ENCODE measurements at regions not wholly inside any gene's neighbourhood (a gene's known extent, or its start where the extent isn't known, plus 50 kb on each side); places are given as distances from the start of the nearest gene placed in this dataset.

GRCh38 chrX:11952176-11952720, 186.0 kb upstream of the FRMPD4 start:
- no peak for DNase-seq

DNA sequence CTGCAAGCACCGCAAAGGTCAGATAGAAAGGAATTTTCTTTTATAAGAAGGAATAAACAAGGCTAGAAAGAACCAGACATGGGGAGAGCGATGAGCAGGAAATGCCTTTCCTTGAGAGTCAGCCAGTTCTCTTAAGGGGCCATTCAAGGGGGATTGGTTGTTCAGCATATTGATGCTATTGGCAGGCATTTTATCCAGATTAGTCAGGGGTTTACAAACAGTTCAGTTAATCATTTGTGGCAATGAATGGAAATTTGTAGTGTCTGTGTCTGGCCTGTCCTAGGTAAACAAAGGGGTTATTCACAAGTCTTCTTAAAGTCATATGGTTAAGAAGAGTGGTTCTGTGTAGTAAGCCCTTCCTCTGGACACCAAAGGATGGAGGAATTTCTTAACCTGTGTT, 184.7 kb upstream of the FRMPD4 start:
- no peak for DNase-seq

DNA sequence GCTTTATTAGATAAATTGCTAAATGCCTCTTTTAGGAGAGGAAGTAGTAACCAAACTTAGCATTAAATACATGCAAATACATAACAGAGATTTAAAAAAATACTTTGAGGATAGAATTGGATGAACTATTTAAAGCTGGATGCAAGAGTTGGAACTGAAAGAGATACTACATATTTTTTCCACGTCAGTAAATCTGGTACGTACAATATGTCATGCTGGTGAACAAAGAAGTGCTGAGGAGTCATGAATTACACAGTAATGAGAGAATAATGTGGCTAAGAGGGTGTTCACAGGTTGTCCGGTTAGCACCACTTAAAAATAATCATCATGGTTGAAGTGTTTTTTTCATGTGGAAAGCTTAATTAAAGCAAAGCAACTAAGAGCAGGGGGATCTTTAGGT, 184.1 kb upstream of the FRMPD4 start:
- DNase-seq, result no peak

DNA sequence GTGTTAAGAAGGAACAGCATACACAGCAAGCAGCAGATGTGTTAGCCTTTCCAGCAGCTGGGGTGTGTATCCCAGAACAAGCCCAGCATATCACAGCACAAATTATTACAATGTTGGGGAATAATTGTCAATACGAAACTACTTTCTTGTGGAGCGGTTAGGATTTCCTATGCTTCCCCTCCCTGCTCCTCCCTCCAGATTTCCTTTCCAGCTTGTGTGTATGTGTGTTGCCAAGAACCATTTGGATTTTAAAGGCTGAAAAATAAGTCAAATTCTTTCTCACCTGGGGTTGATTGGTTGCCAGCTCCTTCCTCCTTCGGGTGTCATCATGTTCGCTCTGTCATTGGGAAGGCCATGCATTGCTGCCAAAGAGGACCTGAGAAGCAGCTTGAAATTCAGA, 178.2 kb upstream of the FRMPD4 start:
- no peak for DNase-seq

DNA sequence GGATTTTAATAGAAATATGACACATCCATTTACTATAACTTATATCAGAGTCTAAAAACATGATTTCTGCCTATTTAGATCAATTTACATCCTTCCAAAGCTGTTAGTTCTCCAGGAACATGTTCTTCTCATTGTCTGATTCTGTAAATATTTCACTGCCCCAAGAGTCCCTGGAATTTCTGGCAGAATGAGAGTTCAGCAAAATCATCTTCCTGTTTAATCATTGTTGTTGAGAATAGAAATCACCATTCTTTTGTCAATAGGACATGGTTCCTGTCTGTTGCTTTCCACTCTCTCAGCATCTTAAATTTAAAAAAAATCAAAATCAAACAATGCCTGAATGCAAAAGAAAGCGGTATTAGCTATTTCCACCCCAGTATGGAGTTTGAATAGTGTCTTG, 172.8 kb upstream of the FRMPD4 start:
- no peak for DNase-seq

GRCh38 chrX:11967986-11968869, 170.0 kb upstream of the FRMPD4 start:
- DNase-seq, result no peak

DNA sequence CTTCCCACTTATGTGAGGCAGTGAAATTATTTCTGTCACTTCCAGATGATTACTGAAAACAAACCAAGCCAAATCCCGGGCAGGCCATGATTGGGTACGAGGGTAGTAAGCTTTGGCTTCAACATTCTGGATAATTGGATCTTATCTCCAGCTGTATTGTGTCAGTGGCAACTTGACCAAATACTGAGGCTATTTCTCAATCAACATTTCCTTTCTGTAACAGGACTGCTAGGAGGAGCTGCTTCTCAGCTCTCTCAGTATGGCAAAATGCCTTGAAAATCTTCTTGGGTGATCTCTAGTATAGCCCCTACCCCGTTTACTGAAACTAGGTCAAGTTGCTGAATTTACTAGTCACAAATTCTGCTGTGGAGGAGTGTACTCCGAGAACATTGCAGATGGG, 169.3 kb upstream of the FRMPD4 start:
- no peak for DNase-seq

GRCh38 chrX:11970578-11971359, 167.5 kb upstream of the FRMPD4 start:
- DNase-seq, result no peak

DNA sequence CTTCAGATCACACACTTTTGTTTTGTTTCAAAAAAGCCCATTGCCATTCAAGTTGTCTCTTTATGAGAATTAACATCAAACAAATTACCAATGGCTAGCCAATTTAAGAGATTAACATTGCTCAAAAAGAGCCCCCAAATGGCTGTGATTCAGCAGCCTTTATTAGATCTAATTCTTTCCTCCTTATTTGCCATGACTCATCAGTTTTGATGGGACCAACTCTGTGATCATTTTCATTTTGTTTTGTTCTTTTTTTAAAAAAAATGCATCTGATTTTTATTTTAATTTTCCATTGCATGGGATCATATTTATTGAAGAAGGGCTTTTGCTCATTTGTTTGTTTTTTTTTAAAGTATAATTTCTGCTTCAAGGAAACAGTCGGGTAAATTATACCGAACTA, 161.6 kb upstream of the FRMPD4 start:
- DNase-seq, result no peak

GRCh38 chrX:11992271-11992670, 146.0 kb upstream of the FRMPD4 start:
- no peak for DNase-seq

GRCh38 chrX:11995146-11995545, 143.1 kb upstream of the FRMPD4 start:
- no peak for DNase-seq

DNA sequence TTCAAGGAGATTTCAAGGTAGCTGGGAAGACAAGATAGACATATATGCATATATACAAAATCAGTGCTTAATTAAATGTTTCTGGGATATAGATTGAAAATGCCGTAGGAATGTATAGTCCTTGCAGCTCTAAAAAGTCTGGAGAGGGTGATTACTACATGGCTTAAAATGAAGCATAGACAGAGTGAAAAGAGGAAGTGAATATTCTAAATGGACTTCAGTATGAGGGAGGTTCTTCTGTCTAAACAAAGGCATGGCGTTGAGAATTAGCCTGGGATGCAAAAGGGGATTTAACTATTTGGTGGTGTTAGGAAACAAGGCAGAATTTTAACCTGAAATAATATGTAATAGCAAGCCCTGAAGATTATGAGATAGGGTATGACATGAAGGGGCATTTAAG, 141.5 kb upstream of the FRMPD4 start:
- DNase-seq, result no peak

GRCh38 chrX:11998944-11999343, 139.3 kb upstream of the FRMPD4 start:
- no peak for DNase-seq

- DNase-seq, result no peak
These were observed 135.4 kb upstream of the FRMPD4 start for GRCh38 chrX:12002876-12003275.

- no peak for DNase-seq
These were observed 130.4 kb upstream of the FRMPD4 start for GRCh38 chrX:12007881-12008280.

- DNase-seq, result no peak
These were observed 127.8 kb upstream of the FRMPD4 start for GRCh38 chrX:12010436-12010835.

DNA sequence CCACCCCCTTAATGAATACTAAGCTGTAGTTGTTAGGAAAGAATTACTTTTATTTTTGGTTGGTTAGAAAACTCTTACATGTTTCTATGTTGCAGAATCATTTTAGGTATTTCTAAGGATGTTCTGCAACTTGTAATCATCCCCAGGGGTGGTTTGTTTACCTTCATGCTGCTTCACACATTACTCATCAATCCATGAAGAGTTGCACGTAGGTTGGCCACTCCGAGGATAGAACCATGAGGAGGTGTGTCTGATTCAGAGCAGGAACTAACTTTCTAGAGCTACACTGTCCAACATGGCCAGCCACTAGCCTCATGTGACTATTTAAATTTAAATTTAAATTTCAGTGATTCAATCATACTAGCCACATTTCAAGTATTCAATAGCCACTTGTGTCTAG, 127.2 kb upstream of the FRMPD4 start:
- no peak for DNase-seq

GRCh38 chrX:12013211-12013618, 125.1 kb upstream of the FRMPD4 start:
- DNase-seq, result no peak

DNA sequence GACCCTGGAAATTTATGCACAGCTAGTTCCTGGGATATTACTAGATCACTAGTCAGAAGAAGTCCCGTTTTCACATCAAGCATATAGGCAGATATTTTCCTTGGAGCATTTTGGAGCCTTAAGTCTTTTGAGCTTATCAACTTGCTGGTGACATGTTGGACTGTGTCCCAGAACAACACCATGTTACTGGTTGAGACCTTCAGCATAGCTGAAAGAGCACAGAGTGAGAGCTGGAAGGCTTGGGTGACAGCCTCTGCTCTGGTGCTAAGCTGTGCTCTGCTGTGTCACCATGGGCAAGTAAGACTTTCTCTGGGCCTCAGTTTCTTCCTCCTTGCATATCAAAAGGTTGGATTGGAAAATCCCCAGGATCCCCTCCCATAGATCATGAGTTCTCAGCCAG, 116.6 kb upstream of the FRMPD4 start:
- DNase-seq, result no peak

DNA sequence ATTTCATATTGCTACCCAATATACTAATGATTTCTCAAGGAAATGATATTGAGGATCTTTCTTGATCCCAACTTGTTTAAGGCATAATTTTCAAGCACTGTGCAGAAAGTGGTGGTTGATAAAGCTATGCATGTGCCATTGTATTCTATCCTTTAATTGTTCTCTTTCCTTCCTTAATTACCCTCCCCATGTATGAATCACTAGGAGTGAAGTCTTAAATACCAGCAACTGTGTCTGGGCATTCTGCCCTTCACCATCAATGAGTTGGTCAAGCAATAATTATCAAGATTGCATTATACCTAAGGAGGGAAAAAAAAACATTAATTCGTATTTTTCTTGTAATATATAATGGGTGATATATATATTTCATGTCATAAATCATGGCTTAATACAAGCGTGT, 111.8 kb upstream of the FRMPD4 start:
- no peak for DNase-seq

DNA sequence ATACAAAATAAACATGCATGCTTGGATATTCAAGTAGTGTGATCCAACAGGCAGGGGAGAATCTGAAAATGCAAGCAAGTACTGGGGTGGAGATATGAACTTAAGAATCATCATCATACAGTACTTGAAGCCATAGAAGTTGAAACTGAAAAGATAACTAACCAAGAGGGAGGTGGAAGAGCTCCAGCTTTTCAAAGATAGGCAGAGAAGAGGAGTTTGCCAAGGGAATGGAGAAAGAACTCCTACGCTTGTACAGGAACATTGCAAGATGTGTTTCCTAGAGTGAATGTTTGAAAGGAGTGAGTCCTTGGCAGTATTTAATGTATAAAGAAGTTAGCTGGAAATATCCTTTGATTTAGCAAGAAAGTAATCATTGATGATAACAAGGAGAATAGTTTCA, 106.2 kb upstream of the FRMPD4 start:
- no peak for DNase-seq

GRCh38 chrX:12034741-12035140, 103.5 kb upstream of the FRMPD4 start:
- no peak for DNase-seq

GRCh38 chrX:12042615-12043014, 95.7 kb upstream of the FRMPD4 start:
- DNase-seq, result no peak

All from left kidney (tissue), 1 donor.